MM.1S (cell line): ENCODE measurements at regions not wholly inside any gene's neighbourhood (a gene's known extent, or its start where the extent isn't known, plus 50 kb on each side); places are given as distances from the start of the nearest gene placed in this dataset.

Experiments
- CTCF ChIP-seq: fragments of 300-600 bp; sonication (generic); IDR thresholded peaks from 2 replicates; pipeline ENCODE4 v1.5.1; 2016; ENCODE audit warnings: antibody characterized with exemption, low read length, mixed read lengths
- EZH2 ChIP-seq: fragments of 300-600 bp; sonication (generic); optimal IDR thresholded peaks from 2 replicates; pipeline ENCODE3; 2017; ENCODE audit warnings: low read depth, mild to moderate bottlenecking, antibody characterized with exemption, low read length, mixed read lengths
- EZH2phosphoT487 ChIP-seq: fragments of 300-600 bp; sonication (generic); IDR thresholded peaks from 2 replicates; pipeline ENCODE4 v1.6.1; 2018; ENCODE audit warnings: antibody characterized with exemption, low read length

GRCh38 chr6:44036196-44036595 lies 91.1 kb downstream of the MRPL14 start:
- no peak for TF ChIP-seq CTCF
- no peak for TF ChIP-seq EZH2
- no peak for TF ChIP-seq EZH2phosphoT487
